KMS-11 (cell line): ENCODE measurements at regions not wholly inside any gene's neighbourhood (a gene's known extent, or its start where the extent isn't known, plus 50 kb on each side); places are given as distances from the start of the nearest gene placed in this dataset.

Experiments
- H2AFZ ChIP-seq: fragments of 200-600 bp; sonication (generic); 2 replicates; pipeline ENCODE4 v1.6.1; 2016; ENCODE audit warnings: antibody characterized with exemption, mixed run types, low read depth
- H3K27ac ChIP-seq: fragments of 200-600 bp; sonication (generic); 2 replicates; pipeline ENCODE4 v1.6.1; 2016; ENCODE audit warnings: mild to moderate bottlenecking, mixed run types
- H3K27me3 ChIP-seq: fragments of 200-600 bp; sonication (generic); 2 replicates; pipeline ENCODE4 v1.6.1; 2017; ENCODE audit warnings: mild to moderate bottlenecking, low read depth, mixed run types, moderate library complexity; ENCODE audit not compliant: insufficient read depth
- H3K36me3 ChIP-seq: fragments of 200-600 bp; sonication (generic); 2 replicates; pipeline ENCODE4 v1.6.1; 2017; ENCODE audit warnings: mild to moderate bottlenecking, mixed run types; ENCODE audit not compliant: insufficient read depth
- H3K4me1 ChIP-seq: fragments of 200-600 bp; sonication (generic); 2 replicates; pipeline ENCODE4 v1.6.1; 2016; ENCODE audit warnings: mild to moderate bottlenecking, low read depth, mixed run types; ENCODE audit not compliant: poor library complexity, severe bottlenecking
- H3K4me2 ChIP-seq: fragments of 200-600 bp; sonication (generic); 2 replicates; pipeline ENCODE4 v1.7.0; 2016; ENCODE audit warnings: mild to moderate bottlenecking, mixed run types
- H3K4me3 ChIP-seq: fragments of 200-600 bp; sonication (generic); IDR thresholded peaks from 2 replicates; pipeline ENCODE4 v1.6.1; 2017; ENCODE audit warnings: low read depth, low read length, mixed read lengths; ENCODE audit not compliant: insufficient read depth
- H3K79me2 ChIP-seq: fragments of 200-600 bp; sonication (generic); 2 replicates; pipeline ENCODE4 v1.6.1; 2016; ENCODE audit warnings: low read depth, mixed run types; ENCODE audit not compliant: insufficient read depth
- H3K9ac ChIP-seq: fragments of 200-600 bp; sonication (generic); 2 replicates; pipeline ENCODE4 v1.6.1; 2016; ENCODE audit warnings: mild to moderate bottlenecking, mixed run types
- H4K20me1 ChIP-seq: fragments of 200-600 bp; sonication (generic); 2 replicates; pipeline ENCODE4 v1.6.1; 2016; ENCODE audit warnings: mild to moderate bottlenecking, mixed run types; ENCODE audit not compliant: insufficient read depth
- TF ChIP-seq, protein P1 (sequence below): fragments of 200-600 bp; sonication (generic); conservative IDR thresholded peaks from 2 replicates; pipeline ENCODE4 v1.6.1; 2017; ENCODE audit warnings: low read depth, mild to moderate bottlenecking, antibody characterized with exemption, low read length, moderate library complexity, mixed read lengths

DNA sequence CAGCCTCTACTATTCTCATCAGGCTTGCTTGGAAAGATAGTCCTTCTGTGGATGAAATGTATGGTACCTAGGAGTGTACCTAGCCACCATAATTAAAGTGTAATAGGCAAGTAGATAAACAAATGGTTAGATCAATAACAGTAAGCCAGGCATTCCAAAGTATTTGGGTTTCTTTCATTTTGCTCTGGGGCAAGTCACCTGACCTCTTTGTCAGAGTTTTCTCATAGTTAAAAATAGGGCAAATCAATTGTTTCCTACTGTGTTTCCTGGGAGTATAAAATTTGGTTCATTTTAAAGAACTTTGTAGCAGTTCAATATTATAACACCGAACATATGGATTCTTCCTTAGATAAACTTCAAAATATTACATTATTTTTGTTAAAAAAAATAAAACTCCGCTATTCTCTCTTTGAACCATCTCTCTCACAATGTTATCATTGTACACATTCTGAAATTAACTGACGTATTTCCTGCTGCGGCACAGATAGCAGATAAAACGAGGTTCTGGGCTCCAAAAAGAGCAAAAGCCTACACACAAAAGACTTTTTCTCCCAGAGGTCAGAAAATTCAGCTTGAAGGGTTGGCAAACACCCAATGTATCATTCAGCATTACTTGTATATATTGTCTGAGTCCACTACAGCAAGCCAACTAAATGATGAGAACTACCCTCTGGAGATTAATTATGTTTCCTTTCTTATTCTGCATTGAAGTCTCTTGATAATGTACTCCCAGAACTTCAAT is 267.9 kb downstream of the COX7C start:
- no peak overlapping the region for H3K4me3 ChIP-seq
- no peak overlapping the region for H3K27ac ChIP-seq
- no peak overlapping the region for H3K9ac ChIP-seq
- H4K20me1 ChIP-seq: no peaks in the 10 kb centered on the region
- no peaks in the 10 kb centered on the region for H3K4me1 ChIP-seq
- no peak overlapping the region for H3K4me2 ChIP-seq
- no peak overlapping the region for H2AFZ ChIP-seq
- H3K79me2 ChIP-seq: no peaks in the 10 kb centered on the region
- no peaks in the 10 kb centered on the region for H3K36me3 ChIP-seq
- TF ChIP-seq, protein P1, sequence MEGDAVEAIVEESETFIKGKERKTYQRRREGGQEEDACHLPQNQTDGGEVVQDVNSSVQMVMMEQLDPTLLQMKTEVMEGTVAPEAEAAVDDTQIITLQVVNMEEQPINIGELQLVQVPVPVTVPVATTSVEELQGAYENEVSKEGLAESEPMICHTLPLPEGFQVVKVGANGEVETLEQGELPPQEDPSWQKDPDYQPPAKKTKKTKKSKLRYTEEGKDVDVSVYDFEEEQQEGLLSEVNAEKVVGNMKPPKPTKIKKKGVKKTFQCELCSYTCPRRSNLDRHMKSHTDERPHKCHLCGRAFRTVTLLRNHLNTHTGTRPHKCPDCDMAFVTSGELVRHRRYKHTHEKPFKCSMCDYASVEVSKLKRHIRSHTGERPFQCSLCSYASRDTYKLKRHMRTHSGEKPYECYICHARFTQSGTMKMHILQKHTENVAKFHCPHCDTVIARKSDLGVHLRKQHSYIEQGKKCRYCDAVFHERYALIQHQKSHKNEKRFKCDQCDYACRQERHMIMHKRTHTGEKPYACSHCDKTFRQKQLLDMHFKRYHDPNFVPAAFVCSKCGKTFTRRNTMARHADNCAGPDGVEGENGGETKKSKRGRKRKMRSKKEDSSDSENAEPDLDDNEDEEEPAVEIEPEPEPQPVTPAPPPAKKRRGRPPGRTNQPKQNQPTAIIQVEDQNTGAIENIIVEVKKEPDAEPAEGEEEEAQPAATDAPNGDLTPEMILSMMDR: no peak
- H3K27me3 ChIP-seq: no peaks in the 10 kb centered on the region

- no peak overlapping the region for H3K27ac ChIP-seq
- no peak overlapping the region for H3K4me2 ChIP-seq
- H3K79me2 ChIP-seq: no peaks in the 10 kb centered on the region
- no peaks in the 10 kb centered on the region for H3K4me1 ChIP-seq
- H3K4me3 ChIP-seq: no peak overlapping the region
- no peaks in the 10 kb centered on the region for H3K27me3 ChIP-seq
- no peak overlapping the region for H2AFZ ChIP-seq
- H3K36me3 ChIP-seq: no peaks in the 10 kb centered on the region
- H3K9ac ChIP-seq: no peak overlapping the region
- TF ChIP-seq, protein P1: no peak
- H4K20me1 ChIP-seq: no peaks in the 10 kb centered on the region
These were observed 272.6 kb downstream of the COX7C start for GRCh38 chr5:86890375-86890774.

- H3K27ac ChIP-seq: no peak overlapping the region
These were observed 276.3 kb downstream of the COX7C start for GRCh38 chr5:86894056-86894455.

DNA sequence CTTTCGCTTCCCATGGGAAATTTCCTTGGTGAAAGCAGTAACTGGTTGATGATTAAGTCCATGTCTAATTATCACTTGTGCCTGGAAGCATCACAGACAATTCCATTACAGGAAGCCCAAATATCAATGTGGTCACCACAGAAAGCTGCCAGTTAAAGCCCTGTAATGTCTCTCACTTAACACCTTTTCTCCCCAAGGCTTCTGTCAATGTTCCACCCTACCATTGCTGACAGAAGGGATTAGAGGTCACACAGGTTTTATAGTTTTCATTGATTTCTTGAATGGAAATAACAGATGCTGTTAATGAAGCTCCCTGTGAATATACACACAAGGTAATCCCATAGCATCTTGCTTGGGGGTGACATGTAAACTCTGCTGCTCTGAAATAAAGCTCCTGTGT is 279.2 kb downstream of the COX7C start:
- H3K4me3 ChIP-seq: no peak overlapping the region
- TF ChIP-seq, protein P1: no peak
- H3K36me3 ChIP-seq: no peaks in the 10 kb centered on the region
- no peaks in the 10 kb centered on the region for H3K27me3 ChIP-seq
- no peak overlapping the region for H3K9ac ChIP-seq
- no peak overlapping the region for H3K4me2 ChIP-seq
- H4K20me1 ChIP-seq: no peaks in the 10 kb centered on the region
- no peak overlapping the region for H3K27ac ChIP-seq
- no peaks in the 10 kb centered on the region for H3K79me2 ChIP-seq
- no peak overlapping the region for H2AFZ ChIP-seq
- no peaks in the 10 kb centered on the region for H3K4me1 ChIP-seq

More at GRCh38 chr5:86894056-86894455, 276.3 kb downstream of the COX7C start:
- Histone ChIP-seq H3K36me3 (no peaks in the 10 kb centered on the region), H3K9ac (no peak overlapping the region), H3K79me2 (no peaks in the 10 kb centered on the region), H3K27me3 (no peaks in the 10 kb centered on the region), H2AFZ (no peak overlapping the region), H3K4me1 (no peaks in the 10 kb centered on the region), H4K20me1 (no peaks in the 10 kb centered on the region), H3K4me2 (no peak overlapping the region), H3K4me3 (no peak overlapping the region)
- TF ChIP-seq, protein P1: no peak
